ENCODE measurements at regions not wholly inside any gene's neighbourhood (a gene's known extent, or its start where the extent isn't known, plus 50 kb on each side); places are given as distances from the start of the nearest gene placed in this dataset.
"Not testable (repeated sequence)": the region's sequence is repeated elsewhere in the genome, so short reads cannot be mapped to it uniquely, and the experiment has no call there.

GRCh38 chr3:28039829-28040228, 201.6 kb upstream of the CMC1 start:
- no peaks in the 10 kb centered on the region for H3K9me3 ChIP-seq
- no peaks in the 10 kb centered on the region for H3K27me3 ChIP-seq
- no peak overlapping the region for H3K4me3 ChIP-seq
- no peaks in the 10 kb centered on the region for H3K36me3 ChIP-seq
- no peak for DNase-seq

DNA sequence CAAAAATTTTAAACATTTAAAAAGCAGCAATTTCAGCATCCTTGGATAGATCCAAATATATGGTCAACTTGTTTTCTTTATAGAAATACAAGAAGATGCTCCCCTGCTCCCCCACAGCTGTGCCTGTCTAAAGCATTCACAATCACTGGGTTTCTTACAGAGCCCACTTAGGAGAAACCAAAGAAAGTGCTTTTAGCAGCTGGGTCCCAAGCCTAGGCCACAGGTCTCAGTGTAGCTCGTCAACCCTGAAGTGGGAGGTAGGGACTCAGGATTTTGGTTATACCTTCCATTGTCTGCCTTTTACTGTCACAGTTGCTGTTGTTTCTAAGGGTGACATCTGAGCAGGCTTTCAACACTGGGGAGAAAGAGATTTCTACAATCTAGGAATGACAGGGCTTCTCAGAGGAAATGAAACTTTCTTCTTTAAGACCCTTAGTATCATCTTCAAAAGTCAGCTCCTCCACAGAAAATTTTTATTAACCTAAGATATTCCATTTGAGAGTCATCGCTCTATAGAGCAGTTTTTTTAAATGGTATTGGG, 199.3 kb upstream of the CMC1 start:
- Histone ChIP-seq H3K9me3 (no peaks in the 10 kb centered on the region), H3K36me3 (no peaks in the 10 kb centered on the region), H3K4me3 (no peak overlapping the region), H3K27me3 (no peaks in the 10 kb centered on the region)
- no peak for DNase-seq

DNA sequence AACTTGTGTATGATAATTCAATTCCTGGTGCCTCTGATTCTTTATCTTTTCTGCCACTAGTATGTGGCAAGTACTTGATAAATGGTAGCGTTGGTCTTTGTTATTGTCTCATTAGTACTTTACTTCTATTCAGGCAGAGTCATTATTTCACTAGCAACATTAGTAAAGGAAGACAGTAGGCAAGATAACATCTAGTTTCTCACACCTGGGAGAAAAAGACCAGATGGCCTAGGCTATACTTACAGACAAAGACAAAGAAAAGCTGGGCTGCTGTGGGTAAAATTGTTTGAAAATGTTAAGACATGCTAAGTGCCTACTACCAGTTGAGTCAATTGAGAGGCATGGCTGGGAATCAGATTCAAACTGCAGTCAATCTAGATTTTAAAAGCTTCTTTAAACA, 198.7 kb upstream of the CMC1 start:
- Histone ChIP-seq H3K9me3 (no peaks in the 10 kb centered on the region), H3K36me3 (no peaks in the 10 kb centered on the region), H3K27me3 (no peaks in the 10 kb centered on the region), H3K4me3 (no peak overlapping the region)
- no peak for DNase-seq

- no peak for DNase-seq
- Histone ChIP-seq H3K4me3 (no peak overlapping the region), H3K36me3 (no peaks in the 10 kb centered on the region), H3K27me3 (no peaks in the 10 kb centered on the region), H3K9me3 (no peaks in the 10 kb centered on the region)
Observed at GRCh38 chr3:28050120-28050519, 191.3 kb upstream of the CMC1 start.

- no peaks in the 10 kb centered on the region for H3K9me3 ChIP-seq
- no peak overlapping the region for H3K4me3 ChIP-seq
- no peak for DNase-seq
- H3K36me3 ChIP-seq = no peaks in the 10 kb centered on the region
- no peaks in the 10 kb centered on the region for H3K27me3 ChIP-seq
Observed at GRCh38 chr3:28050885-28051284, 190.5 kb upstream of the CMC1 start.

DNA sequence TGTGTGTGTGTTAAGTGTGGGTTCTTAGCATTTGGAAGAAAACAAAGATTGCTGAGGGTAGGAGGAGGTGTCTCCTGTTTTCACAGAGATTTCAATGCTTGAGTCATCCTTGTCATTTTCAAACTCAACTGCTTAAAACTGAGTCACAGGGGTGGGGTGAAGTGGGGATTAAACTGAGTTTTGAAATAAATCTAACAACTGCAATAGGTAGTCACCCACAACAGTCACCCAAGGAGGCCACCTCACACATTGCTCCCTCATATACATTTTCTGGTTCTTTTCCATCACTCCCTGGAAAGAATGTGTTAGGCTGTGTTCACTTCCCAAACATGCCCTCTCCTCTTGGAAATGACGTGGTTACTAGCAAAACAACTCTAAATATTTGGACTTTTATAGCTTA, 187.7 kb upstream of the CMC1 start:
- H3K36me3 ChIP-seq = no peaks in the 10 kb centered on the region
- H3K4me3 ChIP-seq = no peak overlapping the region
- no peaks in the 10 kb centered on the region for H3K27me3 ChIP-seq
- DNase-seq = peak; percentile 49
- no peaks in the 10 kb centered on the region for H3K9me3 ChIP-seq

GRCh38 chr3:28056806-28057205, 184.6 kb upstream of the CMC1 start:
- H3K9me3 ChIP-seq = no peaks in the 10 kb centered on the region
- no peak overlapping the region for H3K4me3 ChIP-seq
- H3K27me3 ChIP-seq = no peaks in the 10 kb centered on the region
- no peaks in the 10 kb centered on the region for H3K36me3 ChIP-seq
- DNase-seq = no peak

GRCh38 chr3:28057539-28057938, 183.9 kb upstream of the CMC1 start:
- Histone ChIP-seq H3K36me3 (no peaks in the 10 kb centered on the region), H3K4me3 (no peak overlapping the region), H3K27me3 (no peaks in the 10 kb centered on the region), H3K9me3 (no peaks in the 10 kb centered on the region)
- DNase-seq = no peak

- not testable (repeated sequence) for DNase-seq, H3K36me3 ChIP-seq, H3K27me3 ChIP-seq, H3K4me3 ChIP-seq, H3K9me3 ChIP-seq
Observed at GRCh38 chr3:28059199-28059598, 182.2 kb upstream of the CMC1 start.

GRCh38 chr3:28066020-28066419, 175.4 kb upstream of the CMC1 start:
- no peaks in the 10 kb centered on the region for H3K36me3 ChIP-seq
- H3K4me3 ChIP-seq = no peak overlapping the region
- H3K9me3 ChIP-seq = no peaks in the 10 kb centered on the region
- no peak for DNase-seq
- no peaks in the 10 kb centered on the region for H3K27me3 ChIP-seq

DNA sequence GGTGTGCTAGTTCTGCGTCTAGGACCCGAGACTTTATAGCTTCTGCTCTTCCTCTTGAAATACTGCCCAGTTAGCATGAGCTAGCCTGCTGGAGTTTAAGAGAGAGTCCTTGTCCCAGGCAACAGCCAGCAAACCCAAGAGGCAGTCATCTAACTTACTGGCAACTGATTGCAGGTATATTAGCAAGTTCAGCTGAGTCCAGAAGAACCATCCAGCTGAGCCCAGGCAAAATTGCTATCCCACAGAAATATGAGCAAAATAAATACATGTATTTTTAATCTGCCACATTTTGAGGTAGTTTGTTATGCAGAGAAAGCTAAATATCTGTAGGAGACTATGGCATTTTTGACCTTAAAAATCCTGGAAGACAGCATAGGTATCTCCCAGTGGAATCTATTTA, 174.4 kb upstream of the CMC1 start:
- Histone ChIP-seq H3K36me3 (no peaks in the 10 kb centered on the region), H3K9me3 (no peaks in the 10 kb centered on the region)
- no peak for DNase-seq

DNA sequence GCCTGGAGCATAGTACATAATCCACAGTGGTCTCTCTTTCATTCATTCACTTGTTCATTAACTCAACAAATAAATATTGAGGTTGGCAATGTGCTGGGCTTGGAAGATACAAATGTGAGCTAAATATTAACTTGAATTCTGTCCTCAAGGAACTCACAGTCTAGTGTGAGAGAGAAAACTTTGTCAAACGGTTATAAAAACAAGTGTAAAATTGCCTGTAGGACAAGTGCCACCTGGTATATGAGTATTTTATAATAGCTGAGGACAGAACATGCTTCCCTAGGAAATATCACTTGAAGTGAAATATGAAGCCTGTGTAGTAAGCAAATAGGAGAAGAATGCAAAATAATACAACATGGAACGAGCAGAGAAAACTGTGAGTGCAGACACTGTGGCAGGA, 173.1 kb upstream of the CMC1 start:
- H3K9me3 ChIP-seq = no peaks in the 10 kb centered on the region
- no peaks in the 10 kb centered on the region for H3K36me3 ChIP-seq
- DNase-seq = no peak
- no peak overlapping the region for H3K4me3 ChIP-seq
- H3K27me3 ChIP-seq = no peaks in the 10 kb centered on the region

More for the DNA sequence above, 174.4 kb upstream of the CMC1 start:
- no peaks in the 10 kb centered on the region for H3K27me3 ChIP-seq
- no peak overlapping the region for H3K4me3 ChIP-seq

- H3K36me3 ChIP-seq = no peaks in the 10 kb centered on the region
- H3K9me3 ChIP-seq = no peaks in the 10 kb centered on the region
- DNase-seq = no peak
- no peaks in the 10 kb centered on the region for H3K27me3 ChIP-seq
- no peak overlapping the region for H3K4me3 ChIP-seq
Observed at GRCh38 chr3:28069438-28069837, 172.0 kb upstream of the CMC1 start.

DNA sequence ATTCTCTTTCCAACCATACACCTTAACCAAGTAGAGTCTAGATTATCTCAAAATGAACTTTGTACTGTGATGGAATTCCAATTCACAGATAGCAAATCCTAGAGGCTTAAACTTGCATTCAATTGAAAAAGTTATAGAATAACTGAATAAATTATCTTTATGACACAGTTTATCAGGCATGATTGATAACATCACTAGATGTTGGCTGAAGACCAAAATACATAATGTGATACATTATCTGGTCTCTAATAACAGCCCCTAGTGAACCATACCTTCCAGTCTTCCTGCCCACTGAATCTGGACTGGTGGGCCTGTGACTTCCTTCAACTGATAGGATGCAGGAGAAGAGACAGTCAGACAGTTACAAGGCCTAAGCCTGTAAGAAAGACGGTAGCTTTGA, 165.2 kb upstream of the CMC1 start:
- Histone ChIP-seq H3K4me3 (no peak overlapping the region), H3K9me3 (no peaks in the 10 kb centered on the region), H3K36me3 (no peaks in the 10 kb centered on the region), H3K27me3 (no peaks in the 10 kb centered on the region)
- no peak for DNase-seq

- peak; percentile 73 for DNase-seq
- Histone ChIP-seq H3K9me3 (no peaks in the 10 kb centered on the region), H3K4me3 (no peak overlapping the region), H3K27me3 (no peaks in the 10 kb centered on the region), H3K36me3 (no peaks in the 10 kb centered on the region)
Observed at GRCh38 chr3:28077572-28077971, 163.8 kb upstream of the CMC1 start.

- Histone ChIP-seq H3K27me3 (no peaks in the 10 kb centered on the region), H3K36me3 (no peaks in the 10 kb centered on the region), H3K4me3 (no peak overlapping the region), H3K9me3 (no peaks in the 10 kb centered on the region)
- no peak for DNase-seq
Observed at GRCh38 chr3:28078536-28078935, 162.9 kb upstream of the CMC1 start.

DNA sequence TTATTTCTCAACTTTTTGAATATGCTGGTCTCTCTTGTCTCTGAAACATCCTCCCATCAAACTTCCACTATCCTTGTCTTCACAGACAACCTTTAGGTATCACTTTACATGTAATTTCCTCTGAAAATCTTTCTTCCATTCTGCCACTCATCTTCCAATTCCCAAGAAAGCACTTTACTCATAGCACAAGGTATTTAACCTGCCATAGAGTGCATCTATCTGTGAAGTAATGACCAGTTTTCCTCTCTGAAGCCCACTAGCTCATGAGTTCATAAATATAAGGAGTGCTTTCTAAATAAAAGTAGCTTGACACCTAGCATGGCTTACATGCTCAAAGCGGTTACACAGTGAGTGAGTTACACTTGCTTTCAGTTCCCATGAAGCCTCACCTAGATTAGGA, 160.7 kb upstream of the CMC1 start:
- no peak for DNase-seq
- Histone ChIP-seq H3K36me3 (no peaks in the 10 kb centered on the region), H3K27me3 (no peaks in the 10 kb centered on the region), H3K9me3 (no peaks in the 10 kb centered on the region), H3K4me3 (no peak overlapping the region)

DNA sequence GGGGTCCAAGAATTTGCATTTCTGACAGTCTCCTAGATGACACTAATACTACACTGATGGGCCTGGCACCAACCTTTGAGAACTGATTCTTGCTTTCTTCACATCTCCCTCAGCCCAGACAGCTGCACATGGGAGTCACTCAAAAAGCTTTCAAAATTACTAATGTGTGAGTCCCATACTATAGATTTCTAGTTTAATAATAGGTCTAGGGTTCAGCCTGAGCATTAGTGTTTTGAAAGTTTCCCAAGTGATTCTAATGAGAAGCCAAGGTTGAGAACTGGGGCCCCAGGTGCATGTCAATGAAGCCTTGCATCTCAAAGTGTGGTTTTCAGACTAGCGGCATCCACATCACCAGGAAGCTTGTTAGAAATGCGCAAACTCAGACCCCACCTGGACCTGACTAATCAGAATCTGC, 159.9 kb upstream of the CMC1 start:
- no peak overlapping the region for H3K4me3 ChIP-seq
- no peaks in the 10 kb centered on the region for H3K9me3 ChIP-seq
- no peak for DNase-seq
- no peaks in the 10 kb centered on the region for H3K27me3 ChIP-seq
- H3K36me3 ChIP-seq = no peaks in the 10 kb centered on the region

DNA sequence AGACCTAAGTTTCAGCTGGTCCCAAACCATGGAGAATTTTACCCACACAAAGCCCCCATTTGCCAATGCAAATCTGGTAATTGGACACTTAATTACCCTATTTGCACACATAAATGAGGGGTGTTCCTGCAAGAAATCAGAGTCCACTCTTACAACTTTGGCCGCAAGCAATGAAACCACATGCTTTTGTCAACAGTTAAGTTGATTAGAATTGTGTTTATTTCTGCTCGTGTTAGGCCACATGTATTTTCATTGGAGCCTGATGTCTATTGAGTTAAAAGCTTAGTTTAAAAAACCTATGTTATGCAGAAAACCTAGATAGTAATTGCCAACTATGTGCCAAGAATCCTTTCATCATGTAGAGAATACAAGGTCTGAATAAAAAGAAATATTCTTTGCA, 153.8 kb upstream of the CMC1 start:
- Histone ChIP-seq H3K36me3 (no peaks in the 10 kb centered on the region), H3K4me3 (no peak overlapping the region), H3K9me3 (no peaks in the 10 kb centered on the region), H3K27me3 (no peaks in the 10 kb centered on the region)
- DNase-seq = no peak
